Body of pancreas (tissue), 4 donors: ENCODE measurements at regions not wholly inside any gene's neighbourhood (a gene's known extent, or its start where the extent isn't known, plus 50 kb on each side); places are given as distances from the start of the nearest gene placed in this dataset.

Source experiments
- CTCF ChIP-seq, 7 experiments: fragments of 450-650 bp in 4 of 7; fragments of 200-600 bp in 3 of 7; sonication (generic) in 3 of 7; IDR thresholded peaks; one replicate each; pipeline ENCODE4 v1.5.1; 2016 to 2019; ENCODE audit warnings: antibody characterized with exemption in 7 of 7
- POLR2A ChIP-seq, 3 donors: fragments of 450-650 bp; IDR thresholded peaks; one replicate each; pipeline ENCODE4 v1.6.1; 2016; ENCODE audit warnings: antibody characterized with exemption in 3 of 3, mild to moderate bottlenecking in 2 of 3

GRCh38 chr17:62159994-62160393 lies 94.9 kb upstream of the MED13 start:
- no peak for TF ChIP-seq POLR2A (IDR thresholded peaks at IDR 0.05)
- no peak for TF ChIP-seq CTCF (IDR thresholded peaks at IDR 0.05)
